ENCODE measurements at regions not wholly inside any gene's neighbourhood (a gene's known extent, or its start where the extent isn't known, plus 50 kb on each side); places are given as distances from the start of the nearest gene placed in this dataset.
"Not testable (repeated sequence)": the region's sequence is repeated elsewhere in the genome, so short reads cannot be mapped to it uniquely, and the experiment has no call there.

DNA sequence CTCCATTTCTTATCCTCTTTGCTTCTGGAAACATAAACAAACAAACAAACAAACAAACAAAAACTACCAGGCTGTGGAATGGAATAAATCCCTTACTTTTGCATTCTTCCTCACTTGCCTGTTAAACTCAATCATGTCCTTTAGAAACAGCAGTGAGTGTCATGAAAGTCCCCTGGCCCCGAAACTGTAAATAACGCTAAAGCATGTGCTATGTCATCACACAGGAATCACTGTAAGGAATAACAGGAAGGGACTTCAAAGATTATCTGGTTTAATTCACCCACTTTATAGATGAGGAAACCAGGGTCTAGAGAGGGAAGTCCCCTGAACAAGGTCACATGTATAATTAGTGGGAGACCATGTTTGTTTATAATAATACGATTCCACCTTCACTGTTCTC, 159.4 kb upstream of the MEOX2 start:
- no peak for DNase-seq

DNA sequence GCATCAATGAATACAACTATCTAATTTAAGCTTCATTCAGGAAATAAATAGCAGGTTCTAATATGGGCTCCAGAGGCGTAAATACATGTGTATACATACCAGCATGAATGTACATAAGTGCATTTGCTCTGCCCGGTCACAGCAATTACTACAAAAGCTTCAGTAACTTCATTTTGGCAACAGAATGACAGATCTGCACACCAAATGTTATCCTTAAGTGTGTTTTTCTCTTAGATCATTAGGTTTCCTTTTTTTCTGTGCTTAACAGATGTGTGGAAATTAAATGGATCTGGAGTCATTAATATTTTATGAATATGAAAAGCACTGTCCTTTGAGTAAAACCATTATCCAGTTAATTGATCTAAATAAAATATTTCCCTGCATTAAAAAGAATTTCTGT, 159.0 kb upstream of the MEOX2 start:
- DNase-seq: no peak

DNA sequence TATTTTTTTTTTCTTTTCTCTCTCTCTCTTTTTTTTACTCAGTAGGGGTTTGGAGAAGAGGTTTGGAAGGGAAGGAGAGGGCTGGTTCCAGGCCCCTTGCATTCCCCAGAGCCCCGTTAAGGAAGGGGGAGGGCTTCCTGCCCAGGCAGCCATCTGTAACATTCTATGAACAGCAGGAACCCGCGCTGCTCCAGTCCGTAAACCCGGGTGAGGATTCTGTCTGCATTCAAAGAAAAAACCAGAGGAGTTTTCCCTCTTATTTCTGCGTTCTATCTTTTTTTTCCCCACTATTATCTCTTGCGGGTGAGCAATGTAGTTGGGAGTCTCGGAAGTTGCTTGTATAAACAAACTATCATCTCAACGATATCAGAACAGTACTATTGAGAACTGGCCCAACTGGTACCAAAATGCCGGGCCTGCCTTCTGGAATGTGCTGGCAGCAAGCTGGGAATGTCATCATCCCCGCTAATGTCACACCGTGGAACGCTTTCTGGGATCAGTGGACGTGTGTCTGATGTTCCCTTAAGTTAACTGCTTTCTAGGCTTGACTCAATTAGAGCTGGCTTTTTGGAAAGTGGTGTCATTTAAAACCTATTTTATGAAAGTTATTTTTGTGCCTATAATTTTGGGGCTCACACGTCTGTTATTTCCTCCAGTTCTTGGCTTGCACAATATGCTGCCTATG, 153.1 kb upstream of the MEOX2 start:
- no peak for DNase-seq

DNA sequence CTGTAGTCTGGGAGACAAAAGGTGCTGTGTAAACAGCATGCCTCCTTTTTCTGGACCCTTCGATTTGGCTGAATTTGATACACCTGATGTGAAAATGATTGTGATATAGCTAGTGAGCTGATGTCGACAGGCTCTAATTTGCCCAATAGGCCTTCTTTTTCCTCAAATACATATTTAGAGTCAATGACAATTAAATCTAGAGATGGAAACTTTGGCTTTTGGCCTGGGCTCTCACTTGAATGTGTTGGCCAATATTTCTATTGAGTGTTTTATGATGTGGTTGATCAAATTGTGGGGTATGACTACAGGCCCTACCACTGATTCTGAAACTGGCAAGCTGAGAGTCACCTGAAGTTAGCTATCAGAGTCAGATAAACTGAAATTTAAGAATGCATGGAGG, 151.8 kb upstream of the MEOX2 start:
- DNase-seq: no peak

DNA sequence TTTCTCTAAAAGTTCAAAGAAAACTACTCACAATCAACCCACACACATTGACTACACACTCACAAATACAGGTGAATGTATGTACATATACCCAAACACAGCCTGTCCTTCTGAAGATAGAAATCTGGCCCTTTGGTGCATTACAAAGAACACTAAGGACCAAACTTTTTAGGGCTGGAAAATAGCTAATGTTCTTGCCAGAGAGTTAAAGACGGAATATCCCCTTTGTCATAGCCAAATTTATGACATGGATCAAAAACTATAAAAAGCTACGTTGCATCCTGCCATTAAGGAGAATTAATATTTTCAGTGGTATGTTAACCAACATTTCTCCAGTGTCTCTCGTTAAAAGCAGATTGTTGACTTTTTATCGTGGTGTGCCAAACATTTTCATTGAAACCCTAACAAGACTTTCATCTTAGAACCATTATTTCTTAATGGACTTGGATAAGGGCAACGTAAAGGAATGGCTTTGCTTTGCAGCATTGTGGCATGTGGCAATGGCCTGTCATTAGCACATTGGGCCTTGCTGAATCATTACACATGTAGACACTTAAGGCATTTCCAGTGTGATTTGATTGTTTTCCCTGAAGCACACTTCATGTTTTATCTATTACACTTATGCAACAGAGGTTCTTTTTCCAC, 150.9 kb upstream of the MEOX2 start:
- no peak for DNase-seq

DNA sequence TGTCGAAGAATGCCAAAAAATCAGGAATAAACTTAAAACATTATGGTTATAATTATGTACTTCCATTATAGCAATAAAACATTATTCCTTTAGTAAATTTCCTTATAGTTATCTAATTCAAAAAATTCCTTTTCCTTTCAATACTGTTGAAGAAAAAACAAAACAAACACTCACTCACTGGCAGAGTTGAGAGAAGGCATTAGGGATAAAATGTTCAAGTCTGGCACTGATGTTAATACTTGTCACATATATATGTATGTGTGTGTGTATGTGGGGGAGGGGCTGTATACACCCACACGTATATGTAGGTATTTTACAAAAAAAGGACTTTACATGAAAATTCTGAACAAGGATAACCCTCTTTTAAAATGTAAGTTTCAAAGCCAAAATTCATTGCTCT, 150.2 kb upstream of the MEOX2 start:
- no peak for DNase-seq

DNA sequence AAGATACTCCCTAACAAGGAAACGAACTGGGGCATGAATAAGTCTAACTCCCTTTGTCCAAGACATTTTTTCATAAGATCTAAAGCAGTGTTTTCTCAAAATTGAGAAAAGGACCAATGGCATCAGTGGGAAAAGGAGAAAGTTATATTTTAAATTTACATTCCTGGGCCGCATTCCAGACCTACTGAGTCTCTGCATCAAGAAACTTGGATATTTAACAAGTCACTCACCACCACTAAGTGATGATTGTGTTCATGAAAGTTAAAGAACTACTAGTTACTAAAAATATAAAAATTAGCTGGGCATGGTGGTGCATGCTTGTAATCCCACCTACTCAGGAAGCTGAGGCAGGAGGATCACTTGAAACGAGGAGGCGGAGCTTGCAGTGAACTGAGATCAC, 149.6 kb upstream of the MEOX2 start:
- DNase-seq: no peak

DNA sequence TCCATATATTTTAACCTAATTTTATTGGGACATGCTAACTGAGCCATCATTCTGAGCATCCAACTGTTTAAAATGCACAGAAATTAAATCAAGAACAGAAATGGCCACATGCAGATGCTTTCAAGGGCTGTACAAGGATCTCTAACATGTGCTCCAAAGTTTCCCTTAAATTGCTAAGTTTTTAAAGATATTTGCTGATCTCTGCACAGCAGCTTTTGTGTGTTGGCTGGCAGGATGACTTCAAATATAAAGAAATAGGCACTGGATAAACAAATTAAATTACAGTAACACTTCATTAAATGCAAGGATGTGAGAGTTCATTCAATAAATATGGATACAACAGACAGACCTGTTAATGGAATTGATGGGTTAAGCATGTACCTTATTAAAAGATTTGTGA, 148.0 kb upstream of the MEOX2 start:
- no peak for DNase-seq

DNA sequence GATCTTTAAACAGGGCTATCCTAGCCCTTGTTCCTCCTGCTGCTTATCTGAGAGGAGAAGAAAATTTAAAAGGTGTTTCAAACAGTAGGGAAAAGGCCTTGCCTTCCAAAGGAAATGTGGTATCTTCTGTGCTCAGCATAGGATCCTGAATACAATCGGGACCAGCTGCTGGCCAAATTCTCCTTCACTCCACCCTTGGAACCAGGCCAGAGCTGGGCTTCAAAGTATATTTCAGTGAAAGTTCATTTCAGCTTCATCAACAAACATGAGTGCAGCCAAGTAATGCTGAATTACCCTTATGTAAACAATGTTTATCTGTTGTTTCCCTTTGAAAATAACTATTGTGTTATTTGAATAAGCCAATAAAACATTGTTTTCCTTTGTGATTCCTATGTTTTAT, 146.5 kb upstream of the MEOX2 start:
- DNase-seq: no peak

DNA sequence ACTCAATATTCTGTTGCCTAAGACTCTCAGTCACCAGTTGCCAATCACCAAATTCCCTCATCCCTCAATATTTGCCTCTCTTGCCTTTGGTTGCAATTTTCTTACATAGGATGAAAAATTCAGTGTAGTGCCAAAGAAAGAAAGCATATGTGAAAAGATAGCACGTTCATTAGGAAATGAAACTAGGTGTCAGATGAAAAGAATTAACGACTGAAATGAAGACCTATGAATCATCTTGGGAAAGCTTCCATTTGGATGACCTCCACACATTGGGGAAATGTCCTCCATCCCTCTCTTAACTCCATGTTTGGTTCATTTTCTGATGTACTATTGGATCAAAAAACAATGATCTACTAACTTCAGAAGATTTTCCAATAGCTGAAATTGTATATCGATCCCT, 145.1 kb upstream of the MEOX2 start:
- no peak for DNase-seq

DNA sequence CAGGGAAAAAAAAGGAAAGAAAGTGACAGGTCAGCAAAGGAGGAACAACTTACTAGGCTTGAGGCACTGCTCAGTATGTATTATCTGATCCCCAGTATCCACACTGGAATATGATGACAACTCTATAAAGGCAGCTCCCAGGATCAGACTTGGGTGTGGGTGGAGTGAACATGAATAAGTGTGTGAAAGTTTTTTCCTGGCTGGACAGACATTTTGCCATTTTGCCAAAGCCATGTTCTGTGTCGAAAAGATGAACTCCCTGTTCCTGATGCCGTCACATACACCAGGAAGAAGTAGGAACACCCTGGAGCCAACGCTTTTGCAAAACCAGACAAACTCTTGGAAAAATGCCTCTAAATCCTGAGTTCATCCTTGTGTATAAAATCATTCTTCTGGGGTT, 143.2 kb upstream of the MEOX2 start:
- no peak for DNase-seq

DNA sequence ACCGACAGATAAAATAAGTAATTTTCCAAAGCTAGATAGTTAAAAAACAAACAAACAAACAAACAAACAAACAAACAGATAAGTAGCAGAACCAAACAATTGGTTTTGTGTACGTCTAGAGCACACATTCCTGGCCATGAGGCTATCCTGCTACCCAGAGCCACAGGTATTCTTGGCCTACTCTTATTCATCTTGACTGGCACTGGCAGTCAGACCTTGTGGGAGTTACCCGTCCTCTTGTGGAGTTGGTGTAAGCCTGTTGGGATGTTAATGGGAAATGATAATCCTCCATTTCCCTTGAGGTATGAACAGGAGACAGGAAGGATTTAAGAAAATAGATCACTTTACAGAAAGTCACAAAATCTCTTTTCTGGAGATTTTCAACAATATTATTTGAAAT, 142.4 kb upstream of the MEOX2 start:
- no peak for DNase-seq

DNA sequence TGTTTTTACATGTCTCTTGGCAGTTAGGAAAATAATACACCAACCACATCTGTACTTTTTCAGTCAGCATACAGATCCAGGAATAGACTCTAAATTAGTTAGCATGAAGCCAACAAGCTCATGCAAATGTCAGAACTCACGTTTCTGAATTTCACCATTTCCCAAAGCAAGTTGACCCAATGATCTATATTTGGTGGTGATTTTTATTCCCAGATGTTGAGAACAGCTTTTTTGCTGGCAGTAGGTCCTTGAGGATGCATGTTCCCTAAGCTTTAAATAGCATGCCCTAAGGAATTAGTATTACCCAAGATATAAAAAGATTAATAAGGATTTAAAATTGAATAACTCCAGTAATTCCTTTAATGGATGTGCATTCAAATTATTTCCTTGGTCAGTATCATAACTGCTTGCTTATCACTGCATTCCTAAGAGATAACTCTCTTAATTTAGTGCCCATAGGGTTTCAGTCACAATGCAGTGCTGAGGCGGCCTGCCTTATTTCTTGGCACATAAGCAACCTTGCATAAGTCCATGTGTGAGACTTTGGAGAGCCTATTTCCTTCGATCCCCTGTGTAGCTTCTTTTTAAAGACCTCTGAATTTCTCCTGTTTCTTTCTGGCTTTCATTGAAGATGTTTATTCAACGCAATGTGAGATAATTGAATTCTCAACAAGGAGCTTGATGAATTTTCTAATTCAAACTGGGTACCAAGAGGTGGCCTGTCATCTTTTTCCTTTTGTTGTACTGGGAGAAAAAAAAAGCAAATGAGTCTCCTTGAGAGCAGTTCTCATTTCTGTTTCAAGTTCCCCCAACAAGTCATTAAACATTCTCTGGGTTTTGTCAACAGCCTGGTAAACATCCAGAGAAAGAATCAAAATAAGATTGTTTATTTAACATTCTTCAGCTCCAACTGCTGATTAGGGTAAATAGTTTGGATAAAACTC, 135.3 kb upstream of the MEOX2 start:
- no peak for DNase-seq

DNA sequence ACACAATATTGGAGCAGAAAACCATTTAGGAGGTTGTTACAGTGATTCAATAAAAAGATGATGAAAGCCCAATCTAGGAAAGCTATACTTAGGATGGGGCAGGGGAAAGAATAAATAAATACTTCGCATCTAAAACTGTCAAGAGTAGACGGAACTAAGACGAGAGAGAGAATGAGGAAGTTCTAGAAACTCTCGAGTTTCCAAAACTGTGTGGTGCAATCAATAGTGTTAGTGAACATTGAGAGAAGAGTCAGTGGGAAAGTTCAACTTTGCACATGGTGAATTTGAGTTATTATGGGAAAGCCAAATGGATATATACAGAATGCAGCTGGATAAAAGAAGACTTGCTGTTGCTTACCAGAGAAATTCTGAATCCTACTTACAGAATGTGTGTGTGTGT, 133.8 kb upstream of the MEOX2 start:
- DNase-seq: no peak

DNA sequence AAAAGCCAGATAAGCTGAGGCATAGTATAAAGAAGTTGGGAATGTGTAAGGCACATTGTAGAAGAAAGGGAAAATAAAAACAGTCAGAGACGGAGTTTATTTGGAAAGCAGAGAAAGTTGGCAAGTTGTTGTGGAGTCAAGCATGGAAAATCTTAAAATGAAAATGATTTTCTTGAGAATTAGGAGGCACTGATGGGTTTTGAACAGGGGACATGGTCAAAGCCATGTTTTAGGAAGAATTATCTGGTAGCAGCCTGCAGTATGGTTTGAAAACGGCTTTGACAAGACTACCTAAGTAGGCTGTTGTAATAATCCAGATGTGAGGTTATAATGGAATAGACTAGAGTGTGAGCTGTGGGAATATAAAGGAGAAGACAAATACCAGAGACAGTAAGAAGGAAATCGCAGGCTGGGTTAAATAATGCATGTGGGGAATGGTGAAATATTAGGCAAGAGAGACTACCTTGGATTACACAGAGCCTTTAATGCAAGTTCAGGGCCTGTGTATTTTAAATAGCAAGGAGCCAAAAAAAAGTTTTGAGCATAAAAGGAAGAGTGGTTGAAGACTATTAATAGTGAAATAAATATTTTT, 130.4 kb upstream of the MEOX2 start:
- DNase-seq: no peak

DNA sequence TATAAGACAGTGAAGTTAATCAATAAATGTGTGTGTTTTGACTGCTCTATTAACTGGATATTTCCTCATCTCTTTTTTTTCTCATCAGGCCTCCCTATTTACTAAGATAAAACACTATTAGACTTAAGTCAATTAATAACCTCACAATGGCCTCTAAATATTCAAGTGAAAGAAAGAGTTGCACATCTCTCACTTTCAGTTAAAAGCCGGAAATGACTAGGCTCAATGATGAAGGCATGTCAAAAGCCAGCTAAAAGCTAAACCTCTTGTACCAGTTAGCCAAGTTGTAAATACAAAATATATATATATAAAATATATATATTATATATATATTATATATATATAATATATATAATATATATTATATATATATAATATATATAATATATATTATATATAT, 127.0 kb upstream of the MEOX2 start:
- no peak for DNase-seq

DNA sequence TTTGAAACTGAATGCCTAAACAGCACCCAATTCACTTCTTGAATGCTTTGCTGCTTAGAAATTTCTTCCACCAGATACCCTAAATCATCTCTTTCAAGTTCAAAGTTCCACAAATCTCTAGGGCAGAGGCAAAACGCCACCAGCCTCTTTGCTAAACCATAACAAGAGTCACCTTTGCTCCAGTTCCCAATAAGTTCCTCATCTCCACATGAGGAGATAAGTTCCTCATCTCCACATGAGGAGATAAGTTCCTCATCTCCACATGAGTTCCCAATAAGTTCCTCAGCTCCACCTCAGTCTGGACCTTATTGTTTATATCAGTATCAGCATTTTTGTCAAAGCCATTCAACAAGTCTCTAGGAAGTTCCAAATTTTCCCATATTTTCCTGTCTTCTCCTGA, 123.9 kb upstream of the MEOX2 start:
- not testable (repeated sequence) for DNase-seq

DNA sequence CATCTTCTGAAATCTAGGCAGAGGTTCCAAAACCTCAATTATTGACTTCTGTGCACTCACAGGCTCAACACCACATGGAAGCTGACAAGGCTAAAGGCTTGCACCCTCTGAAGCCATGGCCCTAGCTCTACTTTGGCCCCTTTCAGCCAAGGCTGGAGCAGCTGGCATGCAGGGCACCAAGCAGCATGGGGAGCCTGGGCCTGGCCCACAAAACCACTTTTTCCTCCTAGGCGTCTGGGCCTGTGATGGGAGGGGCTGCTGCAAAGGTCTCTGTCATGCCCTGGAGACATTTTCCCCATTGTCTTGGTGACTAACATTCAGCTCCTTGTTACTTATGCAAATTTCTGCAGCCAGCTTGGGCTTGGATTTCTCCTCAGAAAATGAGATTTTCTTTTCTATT, 123.5 kb upstream of the MEOX2 start:
- not testable (repeated sequence) for DNase-seq

DNA sequence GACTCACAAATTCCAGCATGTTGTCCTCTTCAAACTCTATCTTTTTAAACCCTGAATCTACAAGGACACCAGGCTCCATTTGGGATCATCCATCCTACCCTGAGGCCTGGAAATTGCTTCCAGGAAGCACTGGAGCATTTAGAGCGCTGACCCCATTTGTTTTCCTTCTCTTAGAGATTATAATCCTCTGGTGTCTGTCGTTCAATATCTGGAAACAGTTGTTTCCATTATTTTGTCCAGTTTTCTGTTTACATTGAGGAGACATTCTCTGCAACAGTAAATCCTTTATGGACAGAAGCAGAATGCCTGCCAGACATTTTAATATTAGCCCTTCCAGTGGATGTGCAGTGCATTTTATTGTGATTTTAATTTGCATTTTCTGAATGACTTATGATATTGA, 119.4 kb upstream of the MEOX2 start:
- DNase-seq: no peak

DNA sequence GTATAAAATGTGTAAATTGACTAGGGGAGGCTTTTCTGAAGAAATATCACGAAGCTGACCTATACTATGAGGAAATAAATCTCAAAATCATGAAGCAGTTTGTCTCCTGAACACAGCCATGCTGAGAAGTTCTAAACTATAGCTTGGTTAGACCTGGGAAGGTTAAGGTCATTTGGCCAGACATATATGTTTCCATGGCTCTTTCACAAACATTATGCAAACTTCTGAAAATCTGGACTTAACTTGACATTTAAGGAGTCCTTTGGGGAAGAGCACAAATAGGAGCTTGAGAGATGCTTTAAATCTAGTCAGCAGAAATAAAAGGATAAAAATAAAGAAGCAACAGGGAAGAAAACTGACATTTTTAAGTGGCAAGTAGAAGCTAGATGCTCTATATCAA, 115.9 kb upstream of the MEOX2 start:
- no peak for DNase-seq

DNA sequence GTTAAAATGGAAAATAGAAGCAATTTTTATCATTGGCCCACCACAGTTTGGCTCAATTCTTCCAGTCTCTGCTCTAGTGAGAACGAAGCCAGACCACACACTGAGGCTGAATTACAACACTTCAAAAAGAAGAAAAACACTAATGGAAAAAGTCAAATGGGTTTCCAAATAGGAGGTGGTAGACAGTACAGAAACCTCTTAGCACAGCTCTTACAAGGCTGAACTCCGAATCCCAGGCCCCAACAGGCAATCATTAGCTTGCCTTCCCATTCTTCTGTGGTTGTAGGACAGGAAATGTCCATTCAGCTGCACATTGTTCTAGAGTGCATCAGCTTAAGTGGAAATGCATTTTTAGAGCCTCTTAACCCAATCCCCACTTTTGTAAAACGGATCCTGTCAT, 115.1 kb upstream of the MEOX2 start:
- DNase-seq: no peak

DNA sequence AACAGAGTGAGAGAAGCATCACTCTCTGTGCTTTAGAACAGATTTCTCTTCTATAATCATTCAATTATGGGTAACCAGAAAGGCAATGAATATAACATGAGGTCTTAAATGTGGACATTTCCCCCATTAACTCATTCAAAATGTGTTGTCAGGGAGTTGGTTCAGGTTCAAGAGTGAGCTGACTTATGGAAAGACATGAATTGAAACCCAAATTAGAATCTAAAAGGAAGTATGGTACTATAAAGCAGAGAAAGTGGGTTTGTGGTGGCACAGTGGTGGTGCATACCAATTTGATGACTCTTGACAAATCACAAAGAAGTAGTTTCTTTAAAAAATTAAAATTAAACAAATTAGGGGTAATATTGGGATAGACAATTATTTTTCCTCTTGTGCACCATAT, 114.6 kb upstream of the MEOX2 start:
- DNase-seq: no peak

DNA sequence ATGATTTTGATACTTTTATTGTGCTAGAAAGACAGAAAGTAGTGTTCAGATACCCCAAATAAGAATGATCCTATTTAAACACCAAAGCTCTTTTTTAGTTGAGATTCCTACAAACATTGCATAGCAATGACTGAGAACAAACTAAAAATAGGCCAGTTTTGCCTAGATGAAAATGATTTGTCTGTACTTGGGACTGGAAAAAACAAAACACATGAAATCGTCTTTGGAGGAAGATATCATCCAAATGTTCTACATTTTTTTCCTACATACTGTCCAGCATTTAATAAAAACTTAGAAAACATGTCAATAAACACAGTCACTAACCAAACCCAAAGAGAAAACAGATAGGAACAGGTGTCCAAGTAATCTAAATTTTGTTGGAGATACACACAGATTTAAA, 111.6 kb upstream of the MEOX2 start:
- DNase-seq: no peak

DNA sequence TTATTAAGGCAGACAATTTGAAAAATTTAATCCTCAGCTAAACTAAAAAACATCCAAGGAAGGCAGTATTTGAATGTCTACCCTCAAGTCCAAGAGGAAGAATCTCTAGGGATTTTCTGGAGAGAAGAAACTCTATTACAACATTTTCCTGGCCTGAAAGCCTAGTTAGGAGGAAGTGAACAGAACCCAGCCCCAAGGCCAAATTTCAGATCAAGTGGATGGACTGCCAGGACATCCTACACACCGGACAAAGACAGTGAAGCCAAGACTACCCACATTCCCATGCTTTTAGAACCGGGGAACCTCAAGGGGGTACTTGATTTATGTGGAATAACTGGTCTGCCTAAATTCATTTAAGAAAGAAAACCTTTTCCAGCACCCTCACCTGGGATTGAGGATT, 108.9 kb upstream of the MEOX2 start:
- no peak for DNase-seq
